ENCODE measurements at regions not wholly inside any gene's neighbourhood (a gene's known extent, or its start where the extent isn't known, plus 50 kb on each side); places are given as distances from the start of the nearest gene placed in this dataset.

GRCh38 chr3:73213896-73214295 lies 152.4 kb downstream of the EBLN2 start:
- TF ChIP-seq CTCF (IDR thresholded peaks at IDR 0.05) = no peak
- no peak for TF ChIP-seq EZH2 (IDR thresholded peaks at IDR 0.05)

Measured in neural progenitor cell (in vitro differentiated cells).